C4-2B (cell line): ENCODE measurements at regions not wholly inside any gene's neighbourhood (a gene's known extent, or its start where the extent isn't known, plus 50 kb on each side); places are given as distances from the start of the nearest gene placed in this dataset.

Experiments used
- CTCF ChIP-seq: fragments of 450-650 bp; conservative IDR thresholded peaks from 2 replicates; pipeline ENCODE4 v1.5.1; 2017; ENCODE audit warnings: mild to moderate bottlenecking
- ZFX ChIP-seq: fragments of 450-650 bp; IDR thresholded peaks from 2 replicates; pipeline ENCODE4 v1.6.1; 2017

DNA sequence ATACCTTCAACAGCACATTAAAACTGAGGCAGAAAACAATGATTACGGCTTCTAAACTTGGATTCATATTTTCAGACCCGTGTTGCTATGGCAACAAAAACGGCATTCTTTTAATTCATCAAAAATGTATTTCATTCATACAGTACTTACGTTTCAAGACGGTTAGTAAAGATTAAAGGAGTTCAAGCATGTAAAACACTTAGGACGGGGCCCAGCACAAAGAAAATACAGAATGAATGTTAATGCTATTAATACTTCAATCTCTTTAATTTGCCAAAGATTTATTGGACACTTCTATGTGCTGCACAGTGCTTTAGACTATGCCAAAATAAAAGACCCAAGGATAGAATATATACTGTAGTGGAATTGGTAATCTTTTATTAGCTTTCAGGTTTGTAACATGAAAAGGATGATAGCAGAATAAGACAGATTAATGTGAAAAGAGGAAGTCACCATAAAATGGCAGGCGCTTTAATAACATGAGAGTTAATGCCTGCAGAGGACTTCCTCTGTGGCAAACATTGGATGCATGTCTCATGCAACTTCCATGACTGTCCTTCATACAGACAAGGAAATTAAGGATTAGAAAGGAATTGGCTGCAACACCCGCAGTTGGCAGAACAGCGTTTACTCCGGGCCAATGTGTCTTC lies 201.6 kb upstream of the KLF6 start:
- TF ChIP-seq CTCF (no peak), ZFX (no peak)
